ENCODE measurements at regions not wholly inside any gene's neighbourhood (a gene's known extent, or its start where the extent isn't known, plus 50 kb on each side); places are given as distances from the start of the nearest gene placed in this dataset.

- WGBS, 5 donors: 68 to 78% (median 73%) methylated on average over 9 of the region's 9 CpGs
- intact Hi-C loops (cut with DNase I; ENCODE audit: low total_unique reads): no loop called here
These were observed 94.7 kb upstream of the TGFBR2 start for GRCh38 chr3:30511524-30512251.

GRCh38 chr3:30512576-30512975, 93.8 kb upstream of the TGFBR2 start:
- Histone ChIP-seq H3K4me3 (no peak overlapping the region), H3K9me3 (no peaks in the 10 kb centered on the region), H3K27ac (peak overlapping the region in 2 of 5 donors; percentile 0 to 25), H3K36me3 (no peaks in the 10 kb centered on the region), H3K27me3 (no peaks in the 10 kb centered on the region), H3K4me1 (peaks cover 6 to 46% (median 21%) of the 10 kb centered on the region in 4 donors)
- DNase-seq: no peak
- 11 to 36% (median 23%) methylated on average over 1 of the region's 1 CpG for WGBS, 5 donors
- intact Hi-C loops (cut with DNase I; ENCODE audit: low total_unique reads): no loop called here
- TF ChIP-seq POLR2AphosphoS5 (IDR thresholded peaks at IDR 0.05) (no peak), CTCF (IDR thresholded peaks at IDR 0.05) (no peak)

More at GRCh38 chr3:30511524-30512251, 94.7 kb upstream of the TGFBR2 start:
- Histone ChIP-seq H3K36me3 (no peaks in the 10 kb centered on the region), H3K4me1 (peaks cover 6 to 38% (median 19%) of the 10 kb centered on the region in 4 donors), H3K27ac (peak overlapping the region in 4 of 5 donors; percentile 0 to 44 (median 22)), H3K4me3 (no peak overlapping the region), H3K9me3 (no peaks in the 10 kb centered on the region), H3K27me3 (no peaks in the 10 kb centered on the region)
- peak in 1 of 2 donors; percentile 36 for DNase-seq
- peak; percentile 18 to 51 (median 50) for TF ChIP-seq POLR2AphosphoS5 (IDR thresholded peaks at IDR 0.05)
- no peak for TF ChIP-seq POLR2A (IDR thresholded peaks at IDR 0.05)
- no peak for TF ChIP-seq CTCF (IDR thresholded peaks at IDR 0.05)

DNA sequence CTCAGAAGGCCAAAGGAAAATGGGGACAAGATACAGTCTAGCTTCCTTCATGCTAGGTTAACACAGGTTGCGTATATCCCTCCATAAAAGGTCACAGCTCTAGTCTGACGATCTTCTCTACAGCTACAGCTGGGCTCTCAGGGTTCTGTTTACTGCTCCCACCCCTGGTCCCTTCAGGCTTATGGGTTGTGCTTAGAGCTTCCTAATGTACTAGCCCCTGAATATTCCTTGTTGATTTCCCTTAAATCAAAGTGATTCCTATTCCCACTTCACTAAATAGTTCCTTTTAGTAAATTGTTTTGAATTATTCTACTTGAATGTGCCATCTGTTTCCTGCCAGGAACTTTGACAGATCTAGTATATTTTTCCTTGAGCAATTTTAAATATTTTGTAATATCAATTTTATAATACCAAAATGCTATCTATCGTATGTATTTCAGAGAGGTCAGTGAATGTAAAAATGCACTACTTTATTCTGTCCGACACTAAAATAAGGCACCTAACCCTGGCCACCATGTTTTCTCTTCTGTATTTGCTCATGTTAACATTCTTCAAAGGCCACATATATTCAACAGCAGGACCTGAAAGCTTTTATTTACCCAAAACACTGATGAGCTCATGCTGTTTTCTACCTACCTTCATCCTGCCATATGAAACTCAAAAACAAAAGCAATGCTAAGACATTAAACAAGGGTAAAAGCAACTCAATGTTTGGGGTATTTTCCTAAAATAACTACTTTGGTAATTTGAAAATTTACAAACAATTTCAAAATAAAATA, 92.8 kb upstream of the TGFBR2 start:
- H3K36me3 ChIP-seq: no peaks in the 10 kb centered on the region
- peak overlapping the region in 2 of 5 donors; percentile 25 to 47 for H3K27ac ChIP-seq
- H3K4me3 ChIP-seq: no peak overlapping the region
- DNase-seq: no peak
- no peaks in the 10 kb centered on the region for H3K27me3 ChIP-seq
- H3K9me3 ChIP-seq: no peaks in the 10 kb centered on the region
- intact Hi-C loops (cut with DNase I; ENCODE audit: low total_unique reads): no loop called here
- 84 to 89% (median 87%) methylated on average over 4 of the region's 4 CpGs for WGBS, 5 donors
- peaks cover 8 to 56% (median 31%) of the 10 kb centered on the region in 4 donors for H3K4me1 ChIP-seq
- TF ChIP-seq POLR2AphosphoS5 (IDR thresholded peaks at IDR 0.05): no peak
- no peak for TF ChIP-seq EP300 (IDR thresholded peaks at IDR 0.05)
- TF ChIP-seq CTCF (IDR thresholded peaks at IDR 0.05): no peak
- TF ChIP-seq POLR2A (IDR thresholded peaks at IDR 0.05): no peak

GRCh38 chr3:30516238-30516637, 90.2 kb upstream of the TGFBR2 start:
- Histone ChIP-seq H3K9me3 (no peaks in the 10 kb centered on the region), H3K27ac (peak overlapping the region in 2 of 5 donors; percentile 5 to 75), H3K36me3 (no peaks in the 10 kb centered on the region), H3K27me3 (no peaks in the 10 kb centered on the region), H3K4me1 (peaks cover 13 to 63% (median 39%) of the 10 kb centered on the region in 4 donors), H3K4me3 (no peak overlapping the region)
- intact Hi-C loops (cut with DNase I; ENCODE audit: low total_unique reads): no loop called here
- TF ChIP-seq EP300 (IDR thresholded peaks at IDR 0.05): no peak
- no peak for TF ChIP-seq POLR2AphosphoS5 (IDR thresholded peaks at IDR 0.05)
- no peak for TF ChIP-seq POLR2A (IDR thresholded peaks at IDR 0.05)
- no peak for TF ChIP-seq CTCF (IDR thresholded peaks at IDR 0.05)
- DNase-seq: no peak
- 44 to 56% (median 52%) methylated on average over 2 of the region's 2 CpGs for WGBS, 5 donors
